Spleen (tissue), 11 donors: ENCODE measurements at regions not wholly inside any gene's neighbourhood (a gene's known extent, or its start where the extent isn't known, plus 50 kb on each side); places are given as distances from the start of the nearest gene placed in this dataset.

Experiments
- DNase-seq: peaks from one replicate; pipeline ENCODE4 v3.0.0-alpha.2; 2020
- H3K27ac ChIP-seq, 8 donors: fragments of 200-600 bp; sonication (generic) in 7 of 8; 1 replicate in 4 of 8; 2 replicates in 4 of 8; pipeline versions ENCODE4 v1.5.0 to v1.8.0; 2016 to 2021; ENCODE audit warnings: inconsistent platforms in 4 of 8, mild to moderate bottlenecking in 4 of 8, moderate library complexity in 1 of 8
- H3K27me3 ChIP-seq, 7 donors: fragments of 200-600 bp; sonication (generic) in 6 of 7; replicated peaks in 1 of 7; 1 replicate in 4 of 7; 2 replicates in 3 of 7; pipeline versions ENCODE4 v1.5.0 to v1.8.0; 2016 to 2021; ENCODE audit warnings: inconsistent platforms in 3 of 7, mild to moderate bottlenecking in 1 of 7
- H3K36me3 ChIP-seq, 6 donors: fragments of 200-600 bp; sonication (generic) in 5 of 6; 1 replicate in 4 of 6; 2 replicates in 2 of 6; pipeline versions ENCODE4 v1.5.0 to v1.8.0; 2016 to 2021; ENCODE audit warnings: inconsistent platforms in 2 of 6
- H3K4me1 ChIP-seq, 6 donors: fragments of 200-600 bp; sonication (generic) in 5 of 6; 1 replicate in 3 of 6; 2 replicates in 3 of 6; pipeline versions ENCODE4 v1.5.0 to v1.8.0; 2016 to 2021; ENCODE audit warnings: inconsistent platforms in 3 of 6
- H3K4me3 ChIP-seq, 8 donors: fragments of 200-600 bp; sonication (generic) in 7 of 8; 1 replicate in 4 of 8; 2 replicates in 4 of 8; pipeline versions ENCODE4 v1.5.0 to v1.8.0; 2016 to 2021; ENCODE audit warnings: inconsistent platforms in 4 of 8, mild to moderate bottlenecking in 4 of 8, moderate library complexity in 2 of 8
- H3K9me3 ChIP-seq, 8 donors: fragments of 200-600 bp; sonication (generic) in 7 of 8; 1 replicate in 4 of 8; 2 replicates in 4 of 8; pipeline versions ENCODE4 v1.5.0 to v1.8.0; 2016 to 2021; ENCODE audit warnings: inconsistent platforms in 4 of 8
- POLR2A ChIP-seq, 3 donors: fragments of 450-650 bp; IDR thresholded peaks; one replicate each; pipeline ENCODE4 v1.5.1; 2017; ENCODE audit warnings: antibody characterized with exemption in 3 of 3, mild to moderate bottlenecking in 1 of 3
- POLR2AphosphoS5 ChIP-seq, 3 donors: sonication (generic); formaldehyde crosslinking; IDR thresholded peaks; one replicate each; pipeline ENCODE4 v1.5.1; 2017; ENCODE audit warnings: antibody characterized with exemption in 3 of 3
- WGBS, 5 donors: extraction: QIAGEN DNeasy Blood & Tissue Kit in 3 of 5; methylation state at CpG; one replicate each; pipeline versions ENCODE4 v1.1.5 to v1.1.7; 2013 to 2018; 5-methylcytosine and 5-hydroxymethylcytosine counted together
- intact Hi-C: fragments of 100-400 bp; cut with DNase I; formaldehyde crosslinking; loops from one replicate; pipeline ENCODE4 v1.15.0; 2023; ENCODE audit warnings: low total_unique reads
- TF ChIP-seq, protein P1 (sequence below), 11 experiments: fragments of 200-600 bp in 7 of 11; fragments of 450-650 bp in 4 of 11; sonication (generic) in 4 of 11; IDR thresholded peaks in 8 of 11; conservative IDR thresholded peaks in 3 of 11; 1 replicate in 7 of 11; 2 replicates in 4 of 11; pipeline versions ENCODE4 v1.4.0 to v1.8.0; 2016 to 2021; ENCODE audit warnings: antibody characterized with exemption in 11 of 11, inconsistent platforms in 4 of 11, mild to moderate bottlenecking in 1 of 11
- donor health status: healthy with polysubstance abuse.
- donor health status: DM: no; HTN: no; CAD: no; lungs with moderate emphysema.
- donor health status: DM: no; HTN: no; CAD: no.
- donor health status: Bipolar disorder and iron deficiency.
- donor health status: healthy.
- donor health status: DM: no; HTN: no; CAD: no.
- donor health status: DM: yes; HTN: yes; CAD: no.

DNA sequence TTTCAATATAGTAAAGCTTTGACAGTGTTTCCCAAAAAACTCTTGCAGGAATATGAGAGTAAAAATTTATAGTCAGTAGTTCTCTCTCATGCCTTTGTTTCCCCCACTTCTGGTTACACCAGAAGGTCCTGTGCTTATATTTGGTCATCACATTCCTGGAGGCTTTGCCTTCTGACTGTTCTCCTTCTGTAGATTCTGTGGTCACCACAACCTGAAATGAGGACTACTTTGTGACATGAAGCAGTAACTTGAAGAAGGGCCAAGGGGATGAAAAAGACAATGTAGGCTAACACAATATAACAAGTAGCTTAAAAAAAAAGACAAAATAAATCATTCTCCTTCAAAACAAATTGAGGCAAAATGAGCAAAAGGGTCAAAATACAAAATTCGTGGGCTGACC lies 366.2 kb upstream of the NR3C2 start:
- no peaks in the 10 kb centered on the region for H3K27me3 ChIP-seq
- no peak overlapping the region for H3K4me3 ChIP-seq
- no peak overlapping the region for H3K27ac ChIP-seq
- intact Hi-C loops = no loop called here
- peaks cover 0 to 22% (median 4%) of the 10 kb centered on the region in 8 donors for H3K9me3 ChIP-seq
- no peak for DNase-seq
- 37 to 81% (median 52%) methylated on average over 1 of the region's 1 CpG for WGBS, 5 donors
- no peaks in the 10 kb centered on the region for H3K4me1 ChIP-seq
- no peak for TF ChIP-seq POLR2AphosphoS5 (IDR thresholded peaks at IDR 0.05)
- TF ChIP-seq, protein P1, sequence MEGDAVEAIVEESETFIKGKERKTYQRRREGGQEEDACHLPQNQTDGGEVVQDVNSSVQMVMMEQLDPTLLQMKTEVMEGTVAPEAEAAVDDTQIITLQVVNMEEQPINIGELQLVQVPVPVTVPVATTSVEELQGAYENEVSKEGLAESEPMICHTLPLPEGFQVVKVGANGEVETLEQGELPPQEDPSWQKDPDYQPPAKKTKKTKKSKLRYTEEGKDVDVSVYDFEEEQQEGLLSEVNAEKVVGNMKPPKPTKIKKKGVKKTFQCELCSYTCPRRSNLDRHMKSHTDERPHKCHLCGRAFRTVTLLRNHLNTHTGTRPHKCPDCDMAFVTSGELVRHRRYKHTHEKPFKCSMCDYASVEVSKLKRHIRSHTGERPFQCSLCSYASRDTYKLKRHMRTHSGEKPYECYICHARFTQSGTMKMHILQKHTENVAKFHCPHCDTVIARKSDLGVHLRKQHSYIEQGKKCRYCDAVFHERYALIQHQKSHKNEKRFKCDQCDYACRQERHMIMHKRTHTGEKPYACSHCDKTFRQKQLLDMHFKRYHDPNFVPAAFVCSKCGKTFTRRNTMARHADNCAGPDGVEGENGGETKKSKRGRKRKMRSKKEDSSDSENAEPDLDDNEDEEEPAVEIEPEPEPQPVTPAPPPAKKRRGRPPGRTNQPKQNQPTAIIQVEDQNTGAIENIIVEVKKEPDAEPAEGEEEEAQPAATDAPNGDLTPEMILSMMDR (IDR thresholded peaks at IDR 0.05 in 8 of 11, conservative IDR thresholded peaks at IDR 0.05 in 3 of 11) = no peak
- no peak for TF ChIP-seq POLR2A (IDR thresholded peaks at IDR 0.05)
- no peaks in the 10 kb centered on the region for H3K36me3 ChIP-seq

DNA sequence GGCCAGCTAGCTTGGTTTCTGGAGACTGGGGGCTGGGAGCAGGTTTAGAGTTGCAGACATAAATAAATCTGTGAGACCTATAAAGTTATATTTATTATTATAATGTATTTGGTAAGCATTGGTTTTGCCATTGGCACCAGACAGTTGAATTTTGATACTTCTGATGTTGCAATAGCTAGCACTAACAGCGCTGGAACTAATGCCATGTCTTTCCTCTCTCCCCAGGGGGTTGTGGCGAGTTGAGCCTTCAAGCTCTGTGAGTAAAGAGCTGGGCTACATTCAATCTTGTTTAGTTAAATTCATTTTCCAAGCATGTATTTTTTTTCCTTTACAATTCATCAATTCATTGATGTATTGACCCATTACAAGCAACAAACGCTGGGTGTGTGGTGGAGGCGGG lies 358.7 kb upstream of the NR3C2 start:
- DNase-seq = no peak
- H3K4me1 ChIP-seq = no peaks in the 10 kb centered on the region
- WGBS, 5 donors = 78 to 89% (median 84%) methylated on average over 4 of the region's 4 CpGs
- TF ChIP-seq, protein P1 (IDR thresholded peaks at IDR 0.05 in 8 of 11, conservative IDR thresholded peaks at IDR 0.05 in 3 of 11) = no peak
- TF ChIP-seq POLR2AphosphoS5 (IDR thresholded peaks at IDR 0.05) = no peak
- TF ChIP-seq POLR2A (IDR thresholded peaks at IDR 0.05) = no peak
- H3K4me3 ChIP-seq = no peak overlapping the region
- H3K27me3 ChIP-seq = no peaks in the 10 kb centered on the region
- H3K9me3 ChIP-seq = peaks cover 0 to 3% (median 0%) of the 10 kb centered on the region in 8 donors
- no peaks in the 10 kb centered on the region for H3K36me3 ChIP-seq
- intact Hi-C loops = no loop called here
- H3K27ac ChIP-seq = no peak overlapping the region

DNA sequence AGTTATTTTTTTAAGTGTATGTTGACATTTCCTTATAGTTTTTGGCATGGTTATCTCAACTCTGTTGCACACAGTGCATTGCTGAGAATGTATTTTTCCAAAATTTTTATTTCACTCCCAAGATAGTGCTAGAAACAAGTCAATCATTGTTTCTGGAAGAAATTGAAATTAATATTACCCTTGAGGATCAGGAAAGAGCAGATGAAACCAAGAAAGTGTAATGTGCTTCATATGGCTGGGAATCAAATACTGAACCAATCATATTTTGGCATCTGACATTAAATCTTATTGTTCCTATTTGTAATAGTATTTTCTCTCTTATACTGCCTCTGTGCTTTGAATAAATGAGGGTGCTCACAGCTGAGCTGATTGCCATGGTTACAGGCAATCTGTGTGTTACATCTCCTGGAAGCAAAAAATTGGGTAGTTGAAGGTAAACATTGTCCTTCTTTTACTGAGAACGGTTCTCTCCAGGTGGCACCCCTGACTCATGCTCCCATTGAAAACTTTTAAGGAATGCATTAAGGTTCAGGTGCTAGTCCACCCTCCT lies 358.2 kb upstream of the NR3C2 start:
- 68 to 91% (median 79%) methylated on average over 1 of the region's 1 CpG for WGBS, 5 donors
- Histone ChIP-seq H3K27ac (no peak overlapping the region), H3K27me3 (no peaks in the 10 kb centered on the region), H3K4me3 (no peak overlapping the region), H3K9me3 (no peaks in the 10 kb centered on the region), H3K36me3 (no peaks in the 10 kb centered on the region), H3K4me1 (no peaks in the 10 kb centered on the region)
- no peak for TF ChIP-seq POLR2AphosphoS5 (IDR thresholded peaks at IDR 0.05)
- TF ChIP-seq, protein P1 (IDR thresholded peaks at IDR 0.05 in 8 of 11, conservative IDR thresholded peaks at IDR 0.05 in 3 of 11) = no peak
- no peak for TF ChIP-seq POLR2A (IDR thresholded peaks at IDR 0.05)
- intact Hi-C loops = no loop called here
- DNase-seq = no peak

DNA sequence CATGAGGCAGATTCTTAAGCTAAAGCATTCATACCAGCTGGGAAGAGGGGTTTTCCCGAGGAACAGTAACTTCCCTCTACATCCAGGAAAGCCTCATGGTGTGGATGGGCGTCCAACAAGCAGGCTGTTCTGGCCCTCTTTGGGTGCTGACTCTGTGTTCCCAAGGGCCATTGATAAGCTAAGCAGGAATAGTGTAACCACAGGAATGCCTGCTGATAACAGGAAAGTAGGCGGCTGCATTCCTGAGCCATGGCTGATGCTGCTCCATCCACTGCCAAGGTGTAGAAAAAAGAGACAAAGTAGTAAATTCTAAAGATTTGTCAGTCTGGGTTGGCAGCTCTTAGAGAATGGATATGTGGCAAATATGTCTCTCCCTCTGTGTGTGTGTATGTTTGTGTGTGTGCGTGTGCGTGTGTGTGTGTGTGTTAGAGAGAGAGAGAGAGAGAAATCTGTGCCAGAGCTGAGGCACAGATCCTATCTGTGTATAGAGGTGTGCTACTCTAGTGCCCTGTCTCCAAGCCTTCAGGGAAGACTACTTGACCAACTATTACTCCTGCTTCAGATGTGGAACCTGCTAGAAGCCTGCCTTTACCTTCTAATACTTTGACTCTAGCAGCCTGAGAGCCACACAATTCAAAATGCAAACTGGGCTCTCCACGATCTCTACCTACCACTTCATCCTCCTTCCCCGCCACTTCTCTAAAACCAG lies 353.1 kb upstream of the NR3C2 start:
- intact Hi-C loops = no loop called here
- 74 to 85% (median 79%) methylated on average over 7 of the region's 7 CpGs for WGBS, 5 donors
- H3K4me3 ChIP-seq = no peak overlapping the region
- H3K27me3 ChIP-seq = no peaks in the 10 kb centered on the region
- no peaks in the 10 kb centered on the region for H3K9me3 ChIP-seq
- no peak for DNase-seq
- no peaks in the 10 kb centered on the region for H3K36me3 ChIP-seq
- H3K27ac ChIP-seq = no peak overlapping the region
- no peaks in the 10 kb centered on the region for H3K4me1 ChIP-seq
- TF ChIP-seq POLR2AphosphoS5 (IDR thresholded peaks at IDR 0.05) = no peak
- TF ChIP-seq POLR2A (IDR thresholded peaks at IDR 0.05) = no peak
- TF ChIP-seq, protein P1 (IDR thresholded peaks at IDR 0.05 in 8 of 11, conservative IDR thresholded peaks at IDR 0.05 in 3 of 11) = no peak
